Activated effector memory CD4-positive, alpha-beta T cell treated with Interleukin-2 at 50 U/mL for 16 hours (primary cell): ENCODE measurements at regions not wholly inside any gene's neighbourhood (a gene's known extent, or its start where the extent isn't known, plus 50 kb on each side); places are given as distances from the start of the nearest gene placed in this dataset.

ENCODE experiments used
- DNase-seq: peaks from one replicate; pipeline ENCODE4 v3.0.0-alpha.2; 2020

DNA sequence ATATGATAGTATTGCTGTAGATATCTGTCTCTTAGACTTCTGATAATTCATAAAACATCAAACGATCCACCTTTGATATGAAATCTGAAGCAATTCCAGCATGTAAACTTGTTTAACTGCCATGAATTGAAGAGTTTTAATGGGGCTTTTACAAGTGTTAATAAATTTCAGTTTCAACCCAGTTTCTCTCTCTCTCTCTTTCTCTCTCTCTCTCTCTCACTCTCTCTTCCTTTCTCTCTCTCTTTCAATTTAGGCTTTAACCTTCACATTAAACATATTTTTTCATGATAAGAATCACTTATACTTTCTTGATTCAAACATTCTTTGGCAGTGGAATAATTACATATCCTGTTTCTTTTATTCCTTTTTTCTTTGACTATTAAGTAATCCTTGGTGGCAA is 296.1 kb downstream of the EPHA4 start:
- no peak for DNase-seq

GRCh38 chr2:221276601-221277000 is 295.5 kb downstream of the EPHA4 start:
- no peak for DNase-seq

DNA sequence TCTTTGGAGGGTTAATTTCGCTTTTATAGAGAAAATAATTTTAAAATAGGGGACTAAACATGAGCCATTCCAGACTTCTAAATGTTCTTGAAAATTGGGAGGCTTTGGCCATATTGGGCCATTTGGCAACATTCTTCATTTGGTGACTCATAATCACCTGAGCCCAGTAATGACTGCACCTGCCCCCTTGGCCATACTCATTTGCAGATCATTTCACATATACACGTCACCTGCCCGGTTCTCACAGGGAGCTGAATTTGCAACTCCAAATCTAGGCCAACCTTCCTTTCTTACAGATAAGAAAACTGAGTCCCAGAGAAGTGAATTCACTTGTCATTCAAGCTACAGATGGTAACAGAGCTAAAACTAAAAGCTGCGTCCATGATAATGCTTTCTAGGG is 289.7 kb downstream of the EPHA4 start:
- DNase-seq, result no peak

- no peak for DNase-seq
Measured at GRCh38 chr2:221283896-221284545, 288.1 kb downstream of the EPHA4 start.

DNA sequence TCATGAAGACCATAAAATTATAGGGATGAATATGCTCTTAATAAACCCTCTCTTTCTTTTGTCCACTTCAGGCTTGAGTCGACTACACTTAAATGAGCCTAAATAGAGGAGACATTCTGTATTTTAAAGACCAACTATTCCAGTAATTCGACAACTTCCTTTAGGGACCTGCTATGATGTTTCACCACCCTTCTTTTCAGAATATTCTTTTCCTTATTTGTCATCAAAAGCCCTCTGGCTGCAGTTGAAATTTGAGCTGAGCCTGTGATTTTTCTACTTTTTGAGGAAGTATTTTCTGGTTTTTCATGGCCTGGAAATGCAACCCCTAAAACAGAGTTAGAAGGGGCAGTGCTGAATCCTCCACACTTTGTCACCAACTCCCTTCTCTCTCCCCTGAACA is 287.0 kb downstream of the EPHA4 start:
- no peak for DNase-seq

DNA sequence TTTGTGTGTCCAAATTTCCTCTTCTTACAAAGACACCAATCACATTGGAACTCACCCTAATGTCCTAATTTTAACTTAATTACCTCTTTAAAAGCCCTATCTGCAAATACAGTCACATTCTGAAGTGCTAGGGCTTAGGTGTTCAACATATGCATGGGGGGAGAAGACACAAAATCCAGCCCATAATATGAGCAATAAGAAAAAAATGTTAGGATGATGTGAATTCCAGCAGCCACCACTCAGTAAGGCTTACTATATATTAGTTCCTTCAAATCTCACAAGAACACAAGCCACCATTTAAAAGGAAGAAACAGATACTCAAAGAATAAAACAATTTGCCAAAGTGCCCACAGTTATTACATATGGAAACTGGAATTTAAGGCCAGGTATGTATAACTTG is 285.7 kb downstream of the EPHA4 start:
- no peak for DNase-seq

- no peak for DNase-seq
Measured at GRCh38 chr2:221289389-221289788, 282.7 kb downstream of the EPHA4 start.

- DNase-seq, result no peak
Measured at GRCh38 chr2:221289846-221290245, 282.3 kb downstream of the EPHA4 start.

DNA sequence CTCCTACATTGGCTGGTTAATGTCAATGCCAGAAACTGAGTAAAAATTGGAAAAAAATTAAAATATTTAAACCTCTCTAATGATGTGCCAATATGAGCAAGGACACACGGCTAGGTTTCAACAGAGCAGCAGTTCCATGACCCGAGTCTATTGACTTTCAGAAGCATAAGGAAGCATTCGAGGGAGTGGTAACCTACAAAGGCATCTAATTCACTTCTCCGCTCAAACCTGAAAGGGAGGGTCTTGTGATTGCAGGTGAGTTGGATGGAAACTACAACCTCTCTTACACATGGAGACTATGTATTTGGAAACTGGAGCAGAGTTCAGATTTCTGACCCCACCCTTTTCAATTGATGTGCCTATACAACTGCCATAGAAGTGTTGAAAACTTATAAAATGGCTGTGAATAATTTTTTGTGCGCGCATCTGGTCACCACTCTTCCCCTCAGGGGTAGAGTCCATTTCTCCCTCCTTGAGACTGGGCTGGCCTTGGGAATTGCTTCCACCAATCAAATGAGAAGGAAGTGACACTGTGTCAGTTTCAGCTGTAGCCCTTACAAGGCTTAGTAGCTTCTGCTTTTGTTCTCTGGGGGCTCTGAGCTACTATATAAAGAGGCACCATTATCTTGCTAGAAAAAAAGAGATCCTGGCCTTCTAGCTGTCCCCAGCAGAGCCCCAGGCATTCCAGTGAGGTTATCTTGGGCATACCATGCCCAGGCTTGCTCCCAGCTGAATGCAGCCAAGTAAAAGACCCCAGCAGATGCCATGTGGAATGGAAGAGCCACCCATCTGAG is 278.0 kb downstream of the EPHA4 start:
- no peak for DNase-seq

DNA sequence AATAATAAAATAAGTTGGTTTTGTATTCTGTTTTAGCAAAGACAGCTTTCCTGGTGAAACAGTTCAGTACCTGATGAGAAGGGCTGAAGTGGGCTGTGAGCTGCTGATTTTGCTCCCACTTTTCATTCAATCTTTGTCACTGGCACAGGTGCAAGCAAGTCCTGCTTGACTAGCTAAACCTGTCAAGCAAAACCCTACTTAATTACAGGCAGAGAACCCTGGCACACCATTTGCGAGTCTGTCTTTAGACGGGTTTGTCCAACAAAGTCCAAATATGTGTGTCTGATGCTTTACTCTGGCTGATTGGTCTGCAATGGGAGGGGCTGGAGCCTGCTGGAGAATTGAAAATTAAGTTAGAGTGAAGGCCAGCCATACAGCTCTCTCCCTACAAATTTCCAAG is 267.2 kb downstream of the EPHA4 start:
- no peak for DNase-seq

GRCh38 chr2:221308507-221309066 is 263.5 kb downstream of the EPHA4 start:
- no peak for DNase-seq

DNA sequence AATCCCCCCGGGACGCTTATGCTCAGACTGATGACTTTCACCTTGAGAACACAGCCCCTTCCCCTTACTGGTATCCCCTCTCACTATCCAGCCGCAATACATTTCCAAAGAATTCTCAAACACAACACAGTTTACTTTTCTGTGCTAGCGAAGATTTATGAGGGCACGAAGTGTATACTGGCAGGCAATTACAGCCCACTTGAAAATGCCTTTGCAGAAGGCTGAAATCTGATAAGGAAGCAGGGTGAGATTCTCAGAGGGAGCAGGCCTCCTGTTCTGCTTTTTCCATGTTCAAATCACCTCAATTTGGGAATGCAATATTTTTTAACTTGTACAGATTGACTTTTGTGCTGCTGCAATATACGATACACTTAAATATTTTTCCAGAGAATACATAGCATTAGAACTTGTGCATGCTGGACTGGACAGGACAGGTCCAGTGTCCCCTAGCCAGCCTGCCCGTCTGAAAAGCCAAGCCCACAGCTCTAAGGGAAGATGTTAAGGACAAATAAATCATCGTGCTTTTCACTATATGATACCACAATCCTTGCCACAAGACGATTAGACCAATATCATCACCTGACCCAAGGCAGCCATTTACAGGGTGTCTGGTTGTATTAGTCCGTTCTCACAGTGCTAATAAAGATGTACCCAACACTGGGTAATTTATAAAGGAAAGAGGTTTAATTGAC is 262.1 kb downstream of the EPHA4 start:
- no peak for DNase-seq

DNA sequence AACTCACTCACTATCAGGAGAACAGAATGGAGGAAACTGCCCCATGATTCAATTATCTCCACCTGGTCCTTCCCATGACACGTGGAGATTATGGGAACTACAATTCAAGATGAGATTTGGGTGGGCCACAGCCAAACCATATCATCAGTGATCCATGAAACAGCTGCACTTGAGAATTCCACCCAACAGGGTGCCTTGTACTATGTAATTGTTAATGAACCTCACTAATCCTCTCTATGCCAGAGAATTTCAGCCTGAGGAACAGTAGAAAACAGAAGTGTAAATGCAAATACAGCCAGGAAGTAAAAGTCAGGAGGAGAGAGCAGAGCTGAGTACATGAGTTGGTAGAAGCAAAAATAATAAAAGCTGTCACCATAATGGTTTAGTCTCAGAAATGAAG is 261.4 kb downstream of the EPHA4 start:
- no peak for DNase-seq

DNA sequence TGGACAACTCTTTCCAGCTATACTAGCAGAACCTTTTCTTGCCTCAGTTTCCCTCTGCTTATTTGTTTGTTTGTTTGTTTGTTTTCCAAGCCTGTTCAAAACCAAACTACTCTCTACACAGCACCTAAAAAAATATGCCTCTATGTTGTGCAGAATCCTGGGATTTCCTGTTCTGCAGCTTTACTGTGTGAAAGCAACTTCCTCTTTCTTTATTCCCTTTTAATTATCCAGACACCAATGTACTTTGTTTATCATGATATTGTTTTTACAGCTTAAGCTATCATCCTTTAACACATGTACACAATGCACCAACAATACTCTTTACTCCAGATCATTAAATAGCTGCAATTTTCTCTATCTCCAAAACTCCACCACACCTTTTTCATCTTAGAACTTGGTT is 259.5 kb downstream of the EPHA4 start:
- DNase-seq, result no peak

DNA sequence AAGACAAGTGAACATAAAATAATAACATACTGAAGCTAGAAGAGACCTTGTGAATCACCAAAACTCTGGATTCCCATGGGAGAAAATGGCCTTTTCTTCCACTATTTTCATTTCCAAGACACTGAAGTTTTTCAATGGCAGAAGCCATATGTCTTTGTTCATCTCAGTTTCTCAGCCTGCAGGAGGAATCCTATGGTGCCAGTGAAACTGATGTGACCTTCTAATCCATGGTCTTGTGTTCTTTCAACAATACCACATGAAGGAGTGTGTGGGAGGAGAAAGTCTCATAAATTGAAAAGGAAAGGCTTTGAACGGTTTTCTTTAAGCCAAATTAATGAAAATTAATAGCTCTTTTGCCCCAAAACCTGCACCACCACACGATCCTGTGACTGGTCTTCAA is 257.3 kb downstream of the EPHA4 start:
- no peak for DNase-seq

DNA sequence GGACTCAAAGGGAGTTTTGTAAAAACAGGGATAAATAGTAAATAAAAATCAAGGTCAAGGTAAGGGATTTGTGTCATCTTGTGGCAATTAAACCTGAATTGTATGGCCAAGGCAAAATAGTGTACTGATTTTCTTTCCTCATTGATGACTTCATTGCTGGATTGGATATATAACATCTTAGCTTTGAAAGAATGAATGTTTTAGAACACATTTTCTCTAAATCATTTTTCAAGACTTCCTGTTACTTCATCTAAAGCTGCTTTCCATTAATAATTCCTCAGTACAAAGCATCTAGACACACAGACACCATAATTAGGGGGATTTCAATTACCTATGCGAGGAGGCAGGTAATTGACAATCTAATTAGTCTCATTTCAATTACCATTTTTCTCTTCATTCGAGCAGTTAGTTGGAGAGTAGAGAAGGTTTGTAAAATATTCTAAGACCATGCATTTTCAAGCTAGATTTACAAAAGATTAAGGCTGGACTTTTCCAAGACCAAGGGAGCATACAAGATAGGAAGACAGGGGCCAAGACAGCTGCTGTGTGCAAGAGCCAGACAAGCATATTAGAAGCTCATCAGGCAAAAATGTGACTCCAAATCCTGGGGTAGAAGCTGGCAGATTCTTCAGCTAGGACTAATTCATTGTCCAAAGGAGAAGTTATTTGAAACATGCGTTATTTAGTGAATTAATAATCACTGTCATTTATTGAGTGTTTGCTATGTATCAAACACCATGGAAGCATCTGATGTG is 253.6 kb downstream of the EPHA4 start:
- DNase-seq, result no peak

DNA sequence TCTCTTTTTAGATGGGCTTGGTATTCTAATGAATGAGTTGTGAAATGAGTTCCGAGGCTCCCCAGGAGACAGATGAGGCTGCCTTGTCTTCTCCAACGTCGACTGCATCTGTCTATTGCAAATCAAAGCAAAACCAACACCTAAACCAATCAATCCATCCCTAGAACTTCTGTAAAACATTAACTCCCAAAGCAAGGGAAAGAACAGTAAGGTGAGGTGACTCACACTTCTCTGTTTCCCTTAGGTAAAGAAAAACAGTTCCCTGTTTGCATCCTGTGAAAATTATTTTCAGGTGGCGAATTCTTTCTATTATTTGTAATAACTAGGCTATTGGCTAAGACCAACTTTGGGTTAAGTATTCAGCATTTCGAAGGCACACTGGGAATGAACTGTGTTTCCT is 249.4 kb downstream of the EPHA4 start:
- DNase-seq, result no peak

- DNase-seq, result no peak
Measured at GRCh38 chr2:221323513-221323912, 248.6 kb downstream of the EPHA4 start.

- no peak for DNase-seq
Measured at GRCh38 chr2:221330436-221330835, 241.7 kb downstream of the EPHA4 start.

GRCh38 chr2:221334481-221335218 is 237.5 kb downstream of the EPHA4 start:
- no peak for DNase-seq

DNA sequence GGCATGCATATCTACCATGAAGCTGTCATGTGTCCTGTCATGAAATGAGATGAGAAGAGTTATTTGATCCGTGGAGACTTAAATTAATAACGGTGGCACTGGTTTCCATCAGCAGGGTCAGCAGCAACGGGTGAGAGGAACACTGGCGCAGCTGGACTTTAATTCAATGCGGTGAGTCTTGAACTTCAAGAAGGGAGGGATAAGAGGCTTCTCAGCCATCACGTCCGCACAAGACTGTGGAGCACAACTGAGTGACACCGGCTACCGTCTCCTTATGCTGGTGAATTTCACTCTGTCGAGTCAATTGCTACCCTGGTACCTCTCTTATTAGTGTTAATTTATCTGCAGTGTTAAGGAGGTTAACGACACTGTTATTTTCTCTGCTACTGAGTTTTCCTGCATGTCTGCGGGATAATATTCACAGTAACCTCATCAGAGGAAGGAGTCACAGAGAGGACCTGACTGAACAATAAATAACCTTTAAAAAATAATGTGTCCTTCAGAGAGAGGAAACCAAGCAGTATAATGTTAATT is 236.8 kb downstream of the EPHA4 start:
- no peak for DNase-seq

- no peak for DNase-seq
Measured at GRCh38 chr2:221336967-221337366, 235.1 kb downstream of the EPHA4 start.
